GM12875 (cell line): ENCODE measurements at regions not wholly inside any gene's neighbourhood (a gene's known extent, or its start where the extent isn't known, plus 50 kb on each side); places are given as distances from the start of the nearest gene placed in this dataset.

Experiments used
- H3K4me3 ChIP-seq: one replicate; pipeline ENCODE4 v1.5.1; 2011; ENCODE audit warnings: low read depth, low read length, control low read depth
- TF ChIP-seq, protein P1 (sequence below): IDR thresholded peaks from 2 replicates; pipeline ENCODE4 v1.5.1; 2011; ENCODE audit warnings: low read depth, mild to moderate bottlenecking, control low read depth, inconsistent platforms, low read length, moderate library complexity, borderline replicate concordance; ENCODE audit not compliant: insufficient read depth

- TF ChIP-seq, protein P1, sequence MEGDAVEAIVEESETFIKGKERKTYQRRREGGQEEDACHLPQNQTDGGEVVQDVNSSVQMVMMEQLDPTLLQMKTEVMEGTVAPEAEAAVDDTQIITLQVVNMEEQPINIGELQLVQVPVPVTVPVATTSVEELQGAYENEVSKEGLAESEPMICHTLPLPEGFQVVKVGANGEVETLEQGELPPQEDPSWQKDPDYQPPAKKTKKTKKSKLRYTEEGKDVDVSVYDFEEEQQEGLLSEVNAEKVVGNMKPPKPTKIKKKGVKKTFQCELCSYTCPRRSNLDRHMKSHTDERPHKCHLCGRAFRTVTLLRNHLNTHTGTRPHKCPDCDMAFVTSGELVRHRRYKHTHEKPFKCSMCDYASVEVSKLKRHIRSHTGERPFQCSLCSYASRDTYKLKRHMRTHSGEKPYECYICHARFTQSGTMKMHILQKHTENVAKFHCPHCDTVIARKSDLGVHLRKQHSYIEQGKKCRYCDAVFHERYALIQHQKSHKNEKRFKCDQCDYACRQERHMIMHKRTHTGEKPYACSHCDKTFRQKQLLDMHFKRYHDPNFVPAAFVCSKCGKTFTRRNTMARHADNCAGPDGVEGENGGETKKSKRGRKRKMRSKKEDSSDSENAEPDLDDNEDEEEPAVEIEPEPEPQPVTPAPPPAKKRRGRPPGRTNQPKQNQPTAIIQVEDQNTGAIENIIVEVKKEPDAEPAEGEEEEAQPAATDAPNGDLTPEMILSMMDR = no peak
- H3K4me3 ChIP-seq = no peak overlapping the region
Measured at GRCh38 chr11:120023120-120023519, 114.8 kb downstream of the TRIM29 start.

DNA sequence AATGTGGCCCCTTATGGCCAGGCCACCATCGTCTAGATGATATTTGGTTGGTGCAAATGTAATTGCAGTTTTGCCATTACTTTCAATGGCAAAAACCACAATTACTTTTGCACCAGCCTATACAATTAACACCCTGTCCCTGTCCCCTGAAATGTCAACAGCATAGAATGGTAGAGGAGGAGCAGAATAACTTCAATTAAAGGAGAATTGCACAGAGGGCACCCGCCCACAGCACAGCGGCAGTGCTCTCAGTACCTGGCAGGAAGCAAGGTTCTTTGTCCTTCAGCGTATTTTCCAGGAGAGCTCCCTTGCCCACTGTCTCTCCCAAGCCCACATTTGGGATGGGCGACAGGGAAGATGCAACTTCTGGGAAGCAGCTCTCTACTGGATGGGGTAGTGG lies 115.3 kb downstream of the TRIM29 start:
- no peak overlapping the region for H3K4me3 ChIP-seq
- TF ChIP-seq, protein P1 = no peak

GRCh38 chr11:120021978-120022377 lies 115.9 kb downstream of the TRIM29 start:
- no peak overlapping the region for H3K4me3 ChIP-seq
- TF ChIP-seq, protein P1 = no peak

DNA sequence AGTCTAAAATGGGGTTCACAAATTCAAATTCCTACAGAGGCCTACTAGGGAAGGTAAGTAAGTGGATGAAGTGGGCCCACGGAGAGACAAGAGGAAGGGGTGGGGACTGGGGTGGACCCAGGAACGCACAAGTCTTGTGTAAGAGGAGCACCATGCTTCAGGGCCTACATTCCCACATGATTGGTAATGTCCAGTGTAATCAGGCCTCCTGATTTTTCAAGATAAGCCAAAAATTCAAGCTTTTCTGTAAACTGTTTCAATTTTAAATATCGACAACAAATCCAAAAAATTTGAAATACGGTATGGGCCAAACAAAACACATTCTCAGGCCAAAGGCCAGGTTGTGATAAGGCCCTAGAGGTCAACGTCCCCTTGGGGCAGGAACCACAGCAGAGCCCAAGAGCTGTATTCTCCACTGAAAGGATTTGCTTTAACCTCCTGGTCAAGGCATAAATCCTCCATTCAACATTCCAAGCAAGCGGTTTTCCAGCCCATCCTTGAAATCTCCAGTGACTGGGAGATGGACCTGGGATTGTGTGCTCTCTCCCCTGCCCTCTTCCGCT lies 116.4 kb downstream of the TRIM29 start:
- no peak overlapping the region for H3K4me3 ChIP-seq
- TF ChIP-seq, protein P1 = no peak

DNA sequence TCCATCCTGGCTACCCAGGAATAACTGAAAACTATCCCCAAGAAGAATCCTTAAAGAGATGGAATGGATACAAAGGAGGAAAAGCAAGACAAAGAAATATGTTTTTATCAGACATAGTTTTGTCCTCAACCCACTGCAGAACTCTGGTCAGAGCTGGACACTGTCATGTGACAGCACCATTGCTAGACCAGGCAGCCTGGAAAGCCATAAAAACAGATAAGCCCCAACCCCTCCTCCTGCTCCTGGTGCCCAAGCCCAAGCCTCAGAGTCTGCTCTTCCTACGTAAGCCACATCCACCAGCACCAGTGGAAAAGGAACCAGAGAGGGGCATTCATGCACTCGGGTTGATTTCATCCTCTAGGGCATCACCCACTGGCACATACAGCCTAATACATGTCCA lies 116.9 kb downstream of the TRIM29 start:
- H3K4me3 ChIP-seq = no peak overlapping the region
- TF ChIP-seq, protein P1 = no peak

- H3K4me3 ChIP-seq = no peak overlapping the region
- TF ChIP-seq, protein P1 = no peak
Measured at GRCh38 chr11:120020486-120020885, 117.4 kb downstream of the TRIM29 start.

GRCh38 chr11:120019191-120019590 lies 118.7 kb downstream of the TRIM29 start:
- TF ChIP-seq, protein P1 = no peak
- H3K4me3 ChIP-seq = no peak overlapping the region
